ENCODE measurements at regions not wholly inside any gene's neighbourhood (a gene's known extent, or its start where the extent isn't known, plus 50 kb on each side); places are given as distances from the start of the nearest gene placed in this dataset.

DNA sequence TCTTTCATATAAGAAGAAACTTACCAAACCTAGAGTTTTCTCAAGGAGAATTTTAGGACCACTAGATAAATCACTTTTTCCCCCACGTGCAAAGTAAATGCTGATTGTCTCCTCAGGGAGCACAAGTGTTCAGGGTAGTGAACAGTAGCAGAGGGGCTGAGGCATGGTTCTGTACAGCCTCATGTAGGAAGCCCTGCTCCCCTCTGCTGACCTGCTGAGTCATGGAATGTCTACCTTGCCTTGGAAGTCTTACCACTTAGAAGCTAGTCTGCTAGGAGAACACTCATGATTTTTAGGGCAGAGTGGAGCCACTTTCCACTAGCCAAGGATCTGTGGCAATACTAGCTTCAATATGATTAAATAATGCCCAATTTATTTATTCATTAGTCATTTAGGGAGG is 2120.6 kb upstream of the RAG2 start:
- DNase-seq (no peak), ATAC-seq (no peak)
- Mint-ChIP-seq H3K27ac (no peak overlapping the region), H3K4me3 (no peak overlapping the region), H3K9me3 (peaks cover 5% of the 10 kb centered on the region), H3K36me3 (ENCODE audit: low read depth) (no peaks in the 10 kb centered on the region), H3K4me1 (ENCODE audit: low read depth) (no peaks in the 10 kb centered on the region), H3K27me3 (no peaks in the 10 kb centered on the region)
- intact Hi-C loops (cut with micrococcal nuclease): no loop called here
- TF ChIP-seq, protein P1, sequence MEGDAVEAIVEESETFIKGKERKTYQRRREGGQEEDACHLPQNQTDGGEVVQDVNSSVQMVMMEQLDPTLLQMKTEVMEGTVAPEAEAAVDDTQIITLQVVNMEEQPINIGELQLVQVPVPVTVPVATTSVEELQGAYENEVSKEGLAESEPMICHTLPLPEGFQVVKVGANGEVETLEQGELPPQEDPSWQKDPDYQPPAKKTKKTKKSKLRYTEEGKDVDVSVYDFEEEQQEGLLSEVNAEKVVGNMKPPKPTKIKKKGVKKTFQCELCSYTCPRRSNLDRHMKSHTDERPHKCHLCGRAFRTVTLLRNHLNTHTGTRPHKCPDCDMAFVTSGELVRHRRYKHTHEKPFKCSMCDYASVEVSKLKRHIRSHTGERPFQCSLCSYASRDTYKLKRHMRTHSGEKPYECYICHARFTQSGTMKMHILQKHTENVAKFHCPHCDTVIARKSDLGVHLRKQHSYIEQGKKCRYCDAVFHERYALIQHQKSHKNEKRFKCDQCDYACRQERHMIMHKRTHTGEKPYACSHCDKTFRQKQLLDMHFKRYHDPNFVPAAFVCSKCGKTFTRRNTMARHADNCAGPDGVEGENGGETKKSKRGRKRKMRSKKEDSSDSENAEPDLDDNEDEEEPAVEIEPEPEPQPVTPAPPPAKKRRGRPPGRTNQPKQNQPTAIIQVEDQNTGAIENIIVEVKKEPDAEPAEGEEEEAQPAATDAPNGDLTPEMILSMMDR (IDR thresholded peaks at IDR 0.05): no peak
- CTCF ChIA-PET: no interaction called here
- POLR2A ChIA-PET: no interaction called here

DNA sequence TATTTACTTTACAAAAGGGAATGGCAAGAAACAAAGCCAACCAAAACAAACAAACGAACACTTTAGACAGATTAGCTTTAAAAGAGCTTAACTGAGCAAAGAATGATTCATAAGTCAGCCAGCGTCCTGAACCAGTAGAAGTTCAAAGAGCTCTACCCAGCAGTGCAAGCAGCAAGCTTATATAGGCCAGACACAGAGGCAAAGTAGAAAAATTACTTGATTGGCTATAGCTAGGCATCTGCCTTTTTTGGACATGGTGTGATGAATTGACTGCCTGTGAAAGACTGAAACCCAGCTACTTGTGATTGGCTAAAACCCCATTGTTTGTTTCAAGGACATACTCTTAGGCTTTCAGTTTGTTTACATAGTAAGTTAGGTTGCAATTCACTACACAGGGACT is 2120.0 kb upstream of the RAG2 start:
- H3K36me3 Mint-ChIP-seq (ENCODE audit: low read depth): no peaks in the 10 kb centered on the region
- no peak overlapping the region for H3K27ac Mint-ChIP-seq
- CTCF ChIA-PET: no interaction called here
- no peaks in the 10 kb centered on the region for H3K4me1 Mint-ChIP-seq (ENCODE audit: low read depth)
- POLR2A ChIA-PET: no interaction called here
- H3K9me3 Mint-ChIP-seq: peaks cover 5% of the 10 kb centered on the region
- ATAC-seq (no peak), DNase-seq (no peak)
- intact Hi-C loops (cut with micrococcal nuclease): no loop called here
- H3K4me3 Mint-ChIP-seq: no peak overlapping the region
- TF ChIP-seq, protein P1 (IDR thresholded peaks at IDR 0.05): no peak
- H3K27me3 Mint-ChIP-seq: no peaks in the 10 kb centered on the region

DNA sequence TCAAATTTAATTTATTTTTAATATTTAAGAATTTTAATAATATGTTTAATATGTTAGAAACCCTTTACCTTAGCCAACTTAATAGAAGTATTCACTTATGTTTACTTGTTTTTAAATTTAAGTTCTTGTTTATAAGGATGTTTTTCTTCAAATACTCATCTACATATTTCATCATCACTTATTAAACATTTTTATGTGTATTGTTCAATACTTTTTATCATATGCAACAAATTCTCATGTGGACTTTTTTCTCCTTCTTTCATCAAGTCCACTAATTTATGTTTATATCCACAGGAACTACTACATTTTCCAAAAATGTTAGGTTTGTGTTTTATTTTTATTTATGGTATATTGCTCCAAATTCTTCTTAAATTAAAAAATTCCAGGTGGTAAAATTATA is 2113.1 kb upstream of the RAG2 start:
- ATAC-seq (no peak), DNase-seq (no peak)
- H3K27ac Mint-ChIP-seq: no peak overlapping the region
- CTCF ChIA-PET: no interaction called here
- H3K36me3 Mint-ChIP-seq (ENCODE audit: low read depth): no peaks in the 10 kb centered on the region
- intact Hi-C loops (cut with micrococcal nuclease): no loop called here
- no peaks in the 10 kb centered on the region for H3K27me3 Mint-ChIP-seq
- POLR2A ChIA-PET: no interaction called here
- H3K9me3 Mint-ChIP-seq: peaks cover 9% of the 10 kb centered on the region
- H3K4me3 Mint-ChIP-seq: no peak overlapping the region
- no peaks in the 10 kb centered on the region for H3K4me1 Mint-ChIP-seq (ENCODE audit: low read depth)
- TF ChIP-seq, protein P1 (IDR thresholded peaks at IDR 0.05): no peak

DNA sequence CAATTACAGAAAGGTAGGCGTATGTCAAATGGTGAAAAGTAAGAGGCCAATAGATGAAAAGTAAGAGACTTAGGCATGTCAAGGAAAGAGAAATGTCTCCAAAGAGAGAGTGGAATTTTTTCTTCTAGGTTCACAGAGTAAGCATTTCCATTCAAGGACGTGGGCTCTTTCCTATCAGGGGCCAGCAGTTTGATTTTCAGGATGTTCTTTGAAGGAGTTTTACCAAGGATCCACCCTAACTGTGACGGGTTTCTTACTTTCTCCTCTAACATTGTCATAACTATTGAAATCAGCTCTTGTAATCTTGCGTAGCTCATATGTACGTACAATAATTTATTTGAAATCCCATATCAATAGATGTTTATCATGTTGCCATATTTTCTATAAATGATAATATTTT is 2112.2 kb upstream of the RAG2 start:
- POLR2A ChIA-PET: no interaction called here

DNA sequence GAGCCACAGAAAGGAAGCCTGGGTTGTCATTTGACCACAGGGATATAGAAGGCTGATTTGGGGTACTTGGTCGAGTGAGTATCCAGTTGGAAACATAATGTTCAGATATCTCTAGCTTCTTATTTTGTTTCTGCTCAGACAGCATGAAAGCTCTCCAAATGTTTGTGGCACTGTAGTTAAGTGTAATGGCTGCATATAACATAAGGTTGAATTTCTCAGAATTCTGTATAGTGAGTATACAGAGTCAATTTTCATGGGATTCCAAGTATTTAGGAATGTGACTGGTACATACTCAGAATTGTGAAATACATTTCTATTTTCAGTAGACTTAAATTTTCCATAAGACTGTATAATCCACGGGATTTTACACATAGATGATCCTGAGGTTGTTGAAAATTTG is 2102.1 kb upstream of the RAG2 start:
- TF ChIP-seq, protein P1 (IDR thresholded peaks at IDR 0.05): no peak
- ChIA-PET CTCF (no interaction called here), POLR2A (no interaction called here)
- Mint-ChIP-seq H3K4me3 (no peak overlapping the region), H3K4me1 (ENCODE audit: low read depth) (no peaks in the 10 kb centered on the region), H3K9me3 (peaks cover 9% of the 10 kb centered on the region), H3K27me3 (no peaks in the 10 kb centered on the region), H3K27ac (no peak overlapping the region), H3K36me3 (ENCODE audit: low read depth) (no peaks in the 10 kb centered on the region)
- DNase-seq (no peak), ATAC-seq (no peak)
- intact Hi-C loops (cut with micrococcal nuclease): no loop called here

More for the DNA sequence above, 2112.2 kb upstream of the RAG2 start:
- DNase-seq (no peak), ATAC-seq (no peak)
- Mint-ChIP-seq H3K4me1 (ENCODE audit: low read depth) (no peaks in the 10 kb centered on the region), H3K36me3 (ENCODE audit: low read depth) (no peaks in the 10 kb centered on the region), H3K9me3 (peaks cover 9% of the 10 kb centered on the region), H3K27me3 (no peaks in the 10 kb centered on the region), H3K4me3 (no peak overlapping the region), H3K27ac (no peak overlapping the region)
- TF ChIP-seq, protein P1 (IDR thresholded peaks at IDR 0.05): no peak
- intact Hi-C loops (cut with micrococcal nuclease): no loop called here
- CTCF ChIA-PET: no interaction called here

Measured in activated CD8-positive, alpha-beta T cell treated with anti-CD3 and anti-CD28 coated beads for 36 hours (primary cell).